ENCODE measurements at regions not wholly inside any gene's neighbourhood (a gene's known extent, or its start where the extent isn't known, plus 50 kb on each side); places are given as distances from the start of the nearest gene placed in this dataset.

DNA sequence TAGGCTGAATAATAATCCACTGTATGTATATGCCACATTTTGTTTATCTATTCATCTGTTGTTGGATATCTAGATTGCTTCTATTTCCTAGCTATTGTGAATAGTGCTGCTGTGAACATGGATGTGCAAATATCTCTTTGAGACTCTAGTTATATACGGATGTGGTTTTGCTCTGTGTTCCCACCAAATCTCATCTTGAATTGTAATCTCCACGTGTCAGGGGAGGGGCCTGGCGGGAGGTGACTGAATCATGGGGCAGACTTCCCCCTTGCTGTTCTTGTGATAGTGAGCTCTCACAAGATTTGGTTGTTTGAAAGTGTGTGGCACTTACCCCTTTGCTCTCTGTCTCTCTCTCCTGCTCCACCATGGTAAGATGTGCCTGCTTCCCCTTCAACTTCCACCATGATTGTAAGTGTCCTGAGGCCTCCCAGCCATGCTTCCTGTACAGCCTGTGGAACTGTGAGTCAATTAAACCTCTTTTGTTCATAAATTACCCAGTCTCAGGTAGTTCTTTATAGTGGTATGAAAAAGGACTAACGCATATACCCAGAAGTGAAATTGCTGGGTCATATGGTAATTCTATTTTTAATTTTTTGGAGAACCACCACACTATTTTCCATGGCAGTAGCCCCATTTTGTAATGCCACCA lies 86.1 kb upstream of the UPP2 start:
- H3K4me1 ChIP-seq (replicated peaks in 1 of 4; ENCODE audit: control insufficient read depth in 3 of 4, insufficient read depth in 4 of 4, low read length in 3 of 4), result peaks cover 0 to 10% (median 0%) of the 10 kb centered on the region in 4 experiments; a peak in 1 of 7 replicates
- H3K18ac ChIP-seq (ENCODE audit: extremely low read depth, low read length), result no peak overlapping the region
- no peaks in the 10 kb centered on the region for H4K20me1 ChIP-seq (replicated peaks in 1 of 2; ENCODE audit: control insufficient read depth in 1 of 2, insufficient read depth in 2 of 2, low read length in 2 of 2)
- no peak overlapping the region for H3K27ac ChIP-seq (ENCODE audit: low read depth, low read length)
- H3K36me3 ChIP-seq (ENCODE audit: control insufficient read depth in 2 of 4, insufficient read depth in 4 of 4, low read length in 3 of 4), result no peaks in the 10 kb centered on the region
- no peak overlapping the region for H3K14ac ChIP-seq (ENCODE audit: insufficient read length)
- no peak overlapping the region for H3K4ac ChIP-seq (replicated peaks; ENCODE audit: insufficient read length, low read depth, low read length)
- POLR2A ChIA-PET (ENCODE audit: partially characterized antibody), result no interaction called here
- no peak overlapping the region for H2AFZ ChIP-seq (ENCODE audit: low read length)
- DNase-seq (ENCODE audit: low read depth in 1 of 2, low spot score in 2 of 2), result no peak
- no peak overlapping the region for H2BK5ac ChIP-seq (ENCODE audit: low read depth, low read length)
- H4K8ac ChIP-seq (ENCODE audit: extremely low read depth, insufficient read depth, low read length), result no peak overlapping the region
- no peaks in the 10 kb centered on the region for H3K9me3 ChIP-seq (ENCODE audit: insufficient read depth in 2 of 2, low read depth in 1 of 2, low read length in 1 of 2)
- H4K5ac ChIP-seq (ENCODE audit: insufficient read length, low read depth, low read length), result no peak overlapping the region
- H3K56ac ChIP-seq (replicated peaks; ENCODE audit: insufficient read length, low read depth, low read length), result no peak overlapping the region
- no peak overlapping the region for H2BK120ac ChIP-seq (replicated peaks; ENCODE audit: low read depth, low read length)
- H3K4me3 ChIP-seq (ENCODE audit: extremely low read depth in 1 of 4, insufficient read depth in 2 of 4, low read depth in 3 of 4, low read length in 4 of 4), result no peak overlapping the region
- CTCF ChIA-PET (ENCODE audit: partially characterized antibody), result interaction anchor here (1.0 to 2.6 kb wide), 4 partner anchors 9 to 729 kb away, joined by 3 to 23 read pairs (median 4); no protein-coding TSS in a partner anchor
- no peak overlapping the region for H3K9ac ChIP-seq (replicated peaks in 1 of 4; ENCODE audit: extremely low read depth in 1 of 4, low read depth in 3 of 4, low read length in 3 of 4)
- H2BK20ac ChIP-seq (ENCODE audit: low read length), result no peak overlapping the region
- H2BK15ac ChIP-seq (ENCODE audit: low read length), result no peak overlapping the region
- H3K23ac ChIP-seq (ENCODE audit: insufficient read length), result no peak overlapping the region
- H3K79me1 ChIP-seq (ENCODE audit: low read depth, low read length), result no peaks in the 10 kb centered on the region
- TF ChIP-seq JUN (IDR thresholded peaks at IDR 0.05; ENCODE audit: low read depth, low read length) (no peak), CHD2 (IDR thresholded peaks at IDR 0.05; ENCODE audit: low read length) (no peak), FOSL1 (IDR thresholded peaks at IDR 0.05; ENCODE audit: insufficient read depth, low read depth, low read length) (no peak), CBX8 (IDR thresholded peaks at IDR 0.05; ENCODE audit: borderline replicate concordance, low read depth, low read length) (no peak), EGR1 (IDR thresholded peaks at IDR 0.05; ENCODE audit: borderline replicate concordance, low read depth, low read length) (no peak)
- TF ChIP-seq, protein P1, sequence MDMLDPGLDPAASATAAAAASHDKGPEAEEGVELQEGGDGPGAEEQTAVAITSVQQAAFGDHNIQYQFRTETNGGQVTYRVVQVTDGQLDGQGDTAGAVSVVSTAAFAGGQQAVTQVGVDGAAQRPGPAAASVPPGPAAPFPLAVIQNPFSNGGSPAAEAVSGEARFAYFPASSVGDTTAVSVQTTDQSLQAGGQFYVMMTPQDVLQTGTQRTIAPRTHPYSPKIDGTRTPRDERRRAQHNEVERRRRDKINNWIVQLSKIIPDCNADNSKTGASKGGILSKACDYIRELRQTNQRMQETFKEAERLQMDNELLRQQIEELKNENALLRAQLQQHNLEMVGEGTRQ (IDR thresholded peaks at IDR 0.05; ENCODE audit: low read length), result no peak
- TF ChIP-seq, protein P2, sequence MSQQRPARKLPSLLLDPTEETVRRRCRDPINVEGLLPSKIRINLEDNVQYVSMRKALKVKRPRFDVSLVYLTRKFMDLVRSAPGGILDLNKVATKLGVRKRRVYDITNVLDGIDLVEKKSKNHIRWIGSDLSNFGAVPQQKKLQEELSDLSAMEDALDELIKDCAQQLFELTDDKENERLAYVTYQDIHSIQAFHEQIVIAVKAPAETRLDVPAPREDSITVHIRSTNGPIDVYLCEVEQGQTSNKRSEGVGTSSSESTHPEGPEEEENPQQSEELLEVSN (IDR thresholded peaks at IDR 0.05), result no peak
- TF ChIP-seq, protein P3, sequence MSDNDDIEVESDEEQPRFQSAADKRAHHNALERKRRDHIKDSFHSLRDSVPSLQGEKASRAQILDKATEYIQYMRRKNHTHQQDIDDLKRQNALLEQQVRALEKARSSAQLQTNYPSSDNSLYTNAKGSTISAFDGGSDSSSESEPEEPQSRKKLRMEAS (IDR thresholded peaks at IDR 0.05), result no peak
- H3K23me2 ChIP-seq (ENCODE audit: low read depth, low read length), result no peaks in the 10 kb centered on the region
- peaks cover 0 to 6% (median 0%) of the 10 kb centered on the region in 4 experiments; a peak in 1 of 7 replicates for H3K27me3 ChIP-seq (replicated peaks in 1 of 4; ENCODE audit: control insufficient read depth in 3 of 4, extremely low read depth in 1 of 4, insufficient read depth in 3 of 4, low read length in 3 of 4)
- no peak overlapping the region for H2AK5ac ChIP-seq (ENCODE audit: low read depth, low read length)
- no peak overlapping the region for H3K4me2 ChIP-seq (ENCODE audit: insufficient read depth in 1 of 2, low read depth in 2 of 2, low read length in 2 of 2)
- H4K91ac ChIP-seq (replicated peaks; ENCODE audit: insufficient read length, low read length), result no peak overlapping the region
- no peak overlapping the region for H2BK12ac ChIP-seq (ENCODE audit: low read depth, low read length)
- 70% methylated on average over 4 of the region's 4 CpGs; no CpG with 5 or more reads in 1 of the 2 experiments for WGBS, 2 experiments (ENCODE audit: extremely low coverage in 1 of 2, insufficient coverage in 1 of 2, insufficient read length in 1 of 2, insufficient replicate concordance in 2 of 2, low coverage in 1 of 2, low lambda C conversion rate in 2 of 2, missing lambda C conversion rate in 1 of 2)
- no peaks in the 10 kb centered on the region for H3K79me2 ChIP-seq (ENCODE audit: control insufficient read depth in 1 of 2, insufficient read depth in 2 of 2, low read length in 2 of 2)
- FAIRE-seq, result no peak

Data from H1 (cell line).